Astrocyte of the spinal cord (primary cell): ENCODE measurements at regions not wholly inside any gene's neighbourhood (a gene's known extent, or its start where the extent isn't known, plus 50 kb on each side); places are given as distances from the start of the nearest gene placed in this dataset.

ENCODE experiments used
- DNase-seq: peaks from one replicate; pipeline ENCODE4 v3.0.0; 2011; ENCODE audit warnings: low read depth, low spot score
- H3K4me3 ChIP-seq: 2 replicates; pipeline ENCODE4 v1.5.1; 2011; ENCODE audit warnings: low read depth, mild to moderate bottlenecking, low read length, moderate library complexity
- in situ Hi-C: cut with HindIII; loops from 2 replicates; pipeline ENCODE4 v1.10.0; 2017; ENCODE audit warnings: low sequenced_read_pairs
- TF ChIP-seq, protein P1 (sequence below): IDR thresholded peaks from 2 replicates; pipeline ENCODE4 v1.5.1; 2012; ENCODE audit warnings: low read depth, mild to moderate bottlenecking, low read length, inconsistent platforms

DNA sequence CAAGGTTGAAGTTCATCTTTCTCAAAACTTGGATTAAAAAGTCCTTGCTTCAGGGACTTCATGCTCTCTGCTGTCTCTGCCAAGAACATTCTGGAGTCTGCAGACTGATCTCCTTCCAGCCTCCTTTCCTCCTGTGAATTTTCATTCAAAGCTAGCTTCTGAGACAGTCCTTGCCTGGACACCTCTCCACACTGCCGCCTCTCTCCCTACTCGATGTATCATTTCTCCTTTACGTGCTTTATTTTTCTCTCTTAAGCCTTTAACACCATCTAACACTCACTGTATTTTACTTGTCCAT is 238.8 kb downstream of the COL4A1 start:
- no peak for DNase-seq
- in situ Hi-C loops: no loop called here
- TF ChIP-seq, protein P1, sequence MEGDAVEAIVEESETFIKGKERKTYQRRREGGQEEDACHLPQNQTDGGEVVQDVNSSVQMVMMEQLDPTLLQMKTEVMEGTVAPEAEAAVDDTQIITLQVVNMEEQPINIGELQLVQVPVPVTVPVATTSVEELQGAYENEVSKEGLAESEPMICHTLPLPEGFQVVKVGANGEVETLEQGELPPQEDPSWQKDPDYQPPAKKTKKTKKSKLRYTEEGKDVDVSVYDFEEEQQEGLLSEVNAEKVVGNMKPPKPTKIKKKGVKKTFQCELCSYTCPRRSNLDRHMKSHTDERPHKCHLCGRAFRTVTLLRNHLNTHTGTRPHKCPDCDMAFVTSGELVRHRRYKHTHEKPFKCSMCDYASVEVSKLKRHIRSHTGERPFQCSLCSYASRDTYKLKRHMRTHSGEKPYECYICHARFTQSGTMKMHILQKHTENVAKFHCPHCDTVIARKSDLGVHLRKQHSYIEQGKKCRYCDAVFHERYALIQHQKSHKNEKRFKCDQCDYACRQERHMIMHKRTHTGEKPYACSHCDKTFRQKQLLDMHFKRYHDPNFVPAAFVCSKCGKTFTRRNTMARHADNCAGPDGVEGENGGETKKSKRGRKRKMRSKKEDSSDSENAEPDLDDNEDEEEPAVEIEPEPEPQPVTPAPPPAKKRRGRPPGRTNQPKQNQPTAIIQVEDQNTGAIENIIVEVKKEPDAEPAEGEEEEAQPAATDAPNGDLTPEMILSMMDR: no peak
- no peak overlapping the region for H3K4me3 ChIP-seq

DNA sequence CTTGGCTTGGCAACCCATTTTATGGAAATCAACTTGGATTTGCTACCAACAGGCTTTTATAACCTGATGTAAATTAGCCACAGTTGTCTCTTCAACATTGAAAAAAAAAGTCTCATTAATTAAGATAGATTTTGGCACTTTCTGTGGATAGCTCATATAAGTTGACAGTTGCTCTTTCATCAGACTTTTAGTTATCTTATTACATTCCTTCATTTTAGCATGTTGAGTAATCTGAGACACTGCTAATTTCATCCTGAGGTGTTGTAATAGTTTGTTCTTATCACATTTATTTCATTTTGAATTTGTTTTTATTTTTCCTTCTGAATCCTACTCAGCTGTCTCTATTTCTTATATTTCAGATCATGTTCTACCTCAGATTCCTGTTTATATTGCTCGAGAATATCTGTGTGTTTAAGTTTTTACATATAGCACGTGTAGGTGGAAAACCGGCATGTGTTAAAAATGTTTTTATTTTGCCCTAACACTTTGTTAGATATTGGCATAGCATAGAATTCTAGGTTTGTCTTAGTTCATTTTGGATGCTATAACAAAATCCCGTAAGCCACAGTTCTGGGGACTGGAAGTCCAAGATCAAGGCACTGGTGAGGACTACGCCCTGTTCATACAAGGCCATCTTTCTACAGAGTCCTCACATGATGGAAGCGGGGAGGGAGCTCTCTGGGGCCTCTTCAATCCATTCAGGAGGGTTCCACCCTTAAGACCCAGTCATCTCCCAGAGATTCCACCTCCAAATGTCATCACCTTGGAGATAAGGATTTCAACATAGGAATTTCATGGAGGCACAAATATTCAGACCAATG is 239.4 kb downstream of the COL4A1 start:
- in situ Hi-C loops: no loop called here
- no peak for DNase-seq
- H3K4me3 ChIP-seq: no peak overlapping the region
- TF ChIP-seq, protein P1: no peak

DNA sequence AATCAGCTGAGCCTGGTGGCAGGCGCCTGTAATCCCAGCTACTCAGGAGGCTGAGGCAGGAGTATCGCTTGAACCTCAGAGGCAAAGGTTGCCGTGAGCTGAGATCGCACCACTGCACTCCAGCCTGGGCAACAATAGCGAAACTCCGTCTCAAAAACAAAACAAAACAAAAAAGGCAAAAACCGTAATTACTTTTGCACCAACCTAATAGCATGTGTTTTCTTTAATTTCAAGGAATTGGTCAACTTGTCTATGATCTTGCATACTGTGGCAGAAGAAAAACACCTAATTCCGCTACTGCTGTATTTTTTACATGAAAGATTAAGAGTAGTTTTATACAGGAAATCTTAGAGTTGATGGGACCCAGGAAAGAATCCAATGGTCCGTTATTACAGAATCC is 241.2 kb downstream of the COL4A1 start:
- TF ChIP-seq, protein P1: no peak
- in situ Hi-C loops: no loop called here
- no peak overlapping the region for H3K4me3 ChIP-seq
- DNase-seq: no peak

DNA sequence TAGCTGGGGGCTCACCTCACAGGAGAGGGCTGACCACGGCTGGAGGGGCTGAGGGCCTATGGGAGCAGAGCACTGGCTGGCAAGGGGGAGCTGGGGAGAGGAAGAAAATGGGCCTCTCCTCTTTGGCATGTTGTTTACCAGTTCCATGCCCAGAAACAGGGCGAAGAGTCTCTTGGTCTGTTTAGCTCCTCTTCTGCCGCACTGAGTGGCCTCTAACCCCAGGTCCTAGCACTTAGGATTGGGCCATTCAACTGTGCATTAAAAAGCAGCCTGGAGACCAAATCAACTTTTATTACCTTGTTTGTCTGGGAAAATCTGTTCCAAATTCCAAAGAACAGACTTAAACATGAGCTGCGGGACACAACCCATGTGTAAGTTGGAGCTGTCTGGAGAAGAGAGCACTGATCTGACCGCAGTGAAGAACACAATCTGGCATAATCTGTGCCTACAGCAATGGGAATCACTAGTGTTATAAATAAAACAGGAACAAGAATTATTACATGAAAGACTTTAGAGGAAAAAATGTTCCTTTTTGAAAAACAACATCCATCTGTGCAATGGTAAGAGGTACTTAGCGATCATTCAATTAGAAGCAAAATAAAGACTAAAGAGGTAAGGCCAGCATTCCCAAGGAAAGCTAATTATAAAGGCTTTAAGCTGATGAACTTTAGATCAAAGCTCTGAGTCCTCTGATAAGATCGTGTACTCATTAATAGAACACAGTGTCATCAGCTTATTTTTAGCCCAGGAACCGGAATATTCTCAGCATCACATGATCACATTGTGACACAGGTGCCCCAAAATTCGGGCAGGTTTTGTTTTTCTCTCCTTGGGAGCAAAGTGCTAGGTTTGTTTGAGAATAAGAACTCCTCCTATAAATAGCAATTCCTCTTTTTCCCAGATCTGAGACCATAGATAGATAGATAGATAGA is 243.2 kb downstream of the COL4A1 start:
- H3K4me3 ChIP-seq: no peak overlapping the region
- in situ Hi-C loops: no loop called here
- DNase-seq: no peak
- TF ChIP-seq, protein P1: no peak

DNA sequence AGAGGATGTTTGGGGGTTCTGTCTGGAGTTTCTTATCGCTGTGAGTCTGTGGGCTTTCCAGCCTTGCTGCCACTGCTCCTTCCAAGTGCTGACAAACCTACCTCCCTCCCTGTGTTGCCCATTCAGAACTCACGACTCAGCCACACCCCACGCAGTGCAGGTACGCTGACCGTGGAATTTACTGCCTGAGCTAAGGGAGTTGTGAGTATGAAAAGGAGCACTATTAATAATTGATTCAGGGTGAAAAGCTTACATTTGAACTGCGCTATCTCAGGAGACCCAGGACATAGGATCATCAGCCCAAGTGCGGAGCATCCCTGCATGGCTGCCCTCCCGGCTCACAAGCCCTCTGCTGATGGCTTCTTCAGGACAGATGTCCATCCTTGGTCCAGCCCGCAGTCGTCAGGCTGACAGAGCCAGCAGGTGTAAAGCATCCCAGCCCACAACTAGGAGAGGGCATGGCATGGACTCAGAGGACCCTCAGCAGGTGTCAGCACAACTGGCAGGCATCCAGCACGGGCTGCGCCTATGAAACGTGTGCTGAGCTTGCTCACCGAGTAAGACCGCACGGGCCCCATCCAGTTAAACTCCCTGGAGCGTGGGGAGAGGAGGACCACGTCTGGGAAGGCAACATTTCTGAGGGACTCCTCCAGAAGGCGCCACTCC is 244.0 kb downstream of the COL4A1 start:
- no peak for DNase-seq

More for the DNA sequence above, 244.0 kb downstream of the COL4A1 start:
- TF ChIP-seq, protein P1: no peak
- H3K4me3 ChIP-seq: no peak overlapping the region
- in situ Hi-C loops: no loop called here
